HG03066 (cell line): ENCODE measurements at regions not wholly inside any gene's neighbourhood (a gene's known extent, or its start where the extent isn't known, plus 50 kb on each side); places are given as distances from the start of the nearest gene placed in this dataset.
"Not testable (repeated sequence)": the region's sequence is repeated elsewhere in the genome, so short reads cannot be mapped to it uniquely, and the experiment has no call there.

Source experiments
- ATAC-seq: cut with Tn5 transposase; IDR thresholded peaks from one replicate; pipeline ENCODE4 v1.9.1; 2021; ENCODE audit warnings: low read depth; ENCODE audit not compliant: unreplicated experiment

DNA sequence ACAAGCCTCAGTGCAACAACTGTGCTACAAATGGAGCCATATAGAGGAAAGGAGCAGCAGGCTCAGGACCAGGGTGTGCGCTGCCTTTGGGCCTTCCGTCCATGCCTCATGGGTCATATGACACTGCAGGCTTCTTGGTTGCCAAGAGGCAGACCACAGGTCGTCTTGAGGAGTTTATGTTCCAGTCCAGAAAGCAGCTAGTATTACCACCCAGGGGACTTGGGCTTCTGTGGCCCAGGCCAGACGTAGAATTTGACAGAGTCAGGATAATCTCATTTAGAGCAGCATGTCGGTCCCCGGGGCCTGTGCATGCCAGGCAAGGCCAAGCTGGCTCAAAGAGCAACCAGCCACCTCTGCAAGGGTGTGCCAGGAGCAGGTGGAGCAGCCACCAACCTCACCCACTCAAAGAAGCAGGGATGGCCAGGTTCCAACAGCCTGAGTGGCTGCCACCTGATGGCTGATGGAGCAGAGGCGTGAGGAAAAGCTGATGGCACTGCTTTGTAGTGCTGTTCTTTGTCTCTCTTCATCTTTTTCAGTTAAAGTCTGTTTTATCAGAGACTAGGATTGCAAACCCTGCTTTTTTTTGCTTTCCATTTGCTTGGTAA is 109.1 kb downstream of the CCDC74A start:
- not testable (repeated sequence) for ATAC-seq

DNA sequence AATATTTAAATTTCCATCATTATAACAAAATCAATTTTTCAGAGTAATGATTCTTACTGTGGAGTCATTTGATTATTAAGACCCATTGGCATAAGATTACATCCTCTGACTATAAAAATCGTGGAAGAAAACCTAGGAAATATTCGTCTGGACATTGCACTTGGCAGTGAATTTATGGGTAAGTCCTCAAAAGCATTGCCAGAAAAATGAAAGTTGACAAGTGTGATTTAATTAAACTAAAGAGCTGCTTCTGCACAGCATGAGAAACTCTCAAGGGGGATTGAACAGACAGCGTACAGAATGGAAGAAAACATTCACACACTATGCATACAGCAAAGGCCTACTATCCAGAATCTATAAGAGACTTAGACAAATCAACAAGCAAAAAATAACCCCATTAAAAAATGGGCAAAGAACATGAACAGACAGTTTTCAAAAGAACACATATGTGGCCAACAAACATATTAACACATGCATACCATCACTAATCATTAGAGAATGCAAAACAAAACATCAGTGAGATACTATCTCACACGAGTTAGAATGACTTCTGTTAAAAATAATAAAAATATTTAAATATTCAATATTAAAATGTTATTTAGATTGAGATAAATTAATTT is 111.4 kb downstream of the CCDC74A start:
- ATAC-seq = not testable (repeated sequence)

- ATAC-seq = no peak
These were observed 113.9 kb downstream of the CCDC74A start for GRCh38 chr2:131641414-131642206.

GRCh38 chr2:131643180-131643579 is 115.5 kb downstream of the CCDC74A start:
- not testable (repeated sequence) for ATAC-seq

DNA sequence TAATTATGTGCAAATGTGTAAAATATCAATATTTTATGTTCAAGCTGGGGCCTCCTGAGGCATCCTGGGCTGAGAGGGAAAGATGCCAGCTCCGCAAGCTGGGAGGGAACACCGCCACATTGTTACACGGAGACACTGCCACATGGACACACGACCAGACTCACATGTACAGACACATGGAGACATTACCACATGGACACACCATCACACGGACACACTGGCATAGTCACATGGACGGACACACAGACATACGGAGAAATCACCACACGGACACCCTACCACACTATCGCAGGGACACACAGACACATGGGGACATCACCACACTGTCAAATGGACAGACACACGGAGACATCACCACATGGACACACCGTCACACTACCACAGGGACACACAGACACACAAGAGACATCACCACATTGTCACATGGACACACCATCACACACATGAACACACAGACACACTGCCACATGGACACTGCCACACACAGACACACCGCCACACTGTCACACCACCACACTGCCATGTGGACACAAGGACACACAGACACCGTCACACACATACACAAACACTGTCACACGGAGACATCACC is 117.6 kb downstream of the CCDC74A start:
- ATAC-seq = no peak

GRCh38 chr2:131646220-131646619 is 118.5 kb downstream of the CCDC74A start:
- ATAC-seq = not testable (repeated sequence)

DNA sequence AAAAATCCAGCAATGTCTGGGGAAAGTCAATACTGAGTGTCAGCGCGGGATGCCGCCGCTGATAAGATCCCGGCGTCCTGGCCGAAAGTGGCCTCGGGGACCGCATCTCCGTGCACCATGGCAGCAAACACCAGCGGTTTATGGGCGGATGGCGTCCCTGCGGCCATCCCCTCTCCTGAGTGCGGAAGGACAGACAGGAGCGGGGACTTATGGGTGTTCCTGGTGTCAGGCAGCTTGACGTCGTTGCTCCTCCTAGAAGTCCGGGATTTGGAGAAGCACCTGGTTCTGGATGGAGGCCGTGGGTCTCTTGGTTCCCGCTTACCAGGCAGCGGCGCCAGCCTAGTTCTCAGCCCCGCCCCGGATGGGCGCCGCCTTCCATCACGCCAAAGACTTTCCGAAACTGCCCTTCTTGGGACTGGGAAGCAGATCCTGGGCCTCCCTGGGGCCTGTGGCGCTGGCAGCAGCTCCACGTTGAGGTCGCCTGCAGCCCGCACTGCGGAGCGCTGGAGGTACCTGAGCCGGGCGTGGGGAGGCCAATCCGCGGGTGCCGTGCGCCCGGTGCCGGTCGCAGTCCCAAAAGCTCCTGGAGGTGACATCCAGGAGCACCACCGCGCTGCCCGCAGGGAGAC is 119.1 kb downstream of the CCDC74A start:
- no peak for ATAC-seq

DNA sequence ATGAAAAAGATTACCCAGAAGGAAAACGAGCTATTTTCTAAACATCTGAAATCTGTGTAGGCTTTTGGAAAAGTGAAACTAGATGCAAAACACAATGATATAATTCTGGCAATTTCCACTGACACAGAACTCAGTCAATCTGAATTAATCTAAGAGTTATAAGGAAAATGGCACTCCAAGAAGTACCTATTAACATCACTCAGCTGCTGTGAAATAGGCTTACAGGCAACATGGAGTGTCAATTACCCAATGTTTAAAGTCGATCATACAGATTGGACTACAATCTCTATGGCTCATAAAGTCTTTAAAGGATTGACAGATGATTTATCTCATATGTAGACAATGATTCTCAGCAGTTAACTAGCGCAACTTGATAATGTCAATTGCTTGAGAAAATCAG is 120.9 kb downstream of the CCDC74A start:
- not testable (repeated sequence) for ATAC-seq

- ATAC-seq = not testable (repeated sequence)
These were observed 124.6 kb downstream of the CCDC74A start for GRCh38 chr2:131652246-131652645.

GRCh38 chr2:131654107-131654506 is 126.4 kb downstream of the CCDC74A start:
- not testable (repeated sequence) for ATAC-seq

DNA sequence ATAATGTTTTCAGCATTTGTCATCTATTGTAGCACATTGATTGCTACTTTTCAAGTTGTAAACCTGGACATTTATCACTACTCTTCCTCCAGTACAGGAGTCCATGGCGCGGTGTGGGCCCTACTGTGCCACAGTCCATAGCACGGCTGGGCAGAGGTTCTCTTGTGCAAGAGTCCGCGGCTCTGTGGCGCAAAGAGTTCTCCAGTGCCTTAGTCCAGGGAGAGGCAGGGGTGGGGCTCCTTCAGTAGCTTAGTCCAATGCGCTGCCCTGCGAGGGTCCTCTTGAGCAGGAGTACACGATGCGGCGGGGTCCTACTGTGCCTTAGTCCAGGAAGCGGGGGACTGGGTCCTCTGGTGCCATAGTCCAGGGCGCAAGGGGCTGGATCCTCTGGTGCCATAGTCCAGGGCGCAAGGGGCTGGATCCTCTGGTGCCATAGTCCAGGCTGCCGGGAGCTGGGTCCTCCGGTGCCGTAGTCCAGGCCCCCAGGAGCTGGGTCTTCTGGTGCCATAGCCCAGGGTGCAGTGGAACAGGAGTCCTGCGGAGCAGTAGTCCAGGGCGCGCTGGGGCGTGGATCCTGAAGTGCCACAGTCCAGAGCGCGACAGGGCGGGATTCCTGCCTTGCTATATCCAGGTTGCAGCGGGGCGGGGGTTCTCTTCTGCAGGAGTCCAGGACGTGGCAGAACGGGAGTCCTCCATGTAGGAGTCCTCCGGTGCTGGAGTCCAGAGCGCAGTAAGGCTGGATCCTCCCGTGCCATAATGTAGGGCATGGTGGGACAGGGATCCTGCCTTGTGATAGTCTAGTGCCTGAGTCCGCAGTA is 129.3 kb downstream of the CCDC74A start:
- ATAC-seq = no peak

GRCh38 chr2:131657895-131658768 is 130.4 kb downstream of the CCDC74A start:
- ATAC-seq = no peak

- ATAC-seq = no peak
These were observed 131.1 kb downstream of the CCDC74A start for GRCh38 chr2:131658769-131659131.

DNA sequence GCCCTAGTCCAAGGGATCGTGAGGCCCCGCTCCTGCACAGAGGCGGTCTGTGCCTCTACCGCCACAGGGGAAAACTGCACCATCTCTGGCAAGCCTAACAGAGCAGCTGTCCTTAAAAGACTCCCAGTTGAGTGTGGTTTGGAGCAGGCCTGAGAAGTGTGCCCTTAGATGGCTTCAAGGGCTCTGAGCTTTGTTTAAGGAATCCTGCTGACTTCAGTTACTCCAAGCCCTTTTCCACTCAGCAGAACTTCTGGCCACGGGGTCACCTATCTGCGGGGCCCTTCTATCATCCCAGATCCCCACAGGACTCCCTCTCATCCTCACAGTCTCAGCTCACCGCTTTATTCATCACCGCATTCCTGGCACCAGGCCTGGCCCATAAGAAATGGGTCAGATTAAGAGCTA is 131.5 kb downstream of the CCDC74A start:
- no peak for ATAC-seq

DNA sequence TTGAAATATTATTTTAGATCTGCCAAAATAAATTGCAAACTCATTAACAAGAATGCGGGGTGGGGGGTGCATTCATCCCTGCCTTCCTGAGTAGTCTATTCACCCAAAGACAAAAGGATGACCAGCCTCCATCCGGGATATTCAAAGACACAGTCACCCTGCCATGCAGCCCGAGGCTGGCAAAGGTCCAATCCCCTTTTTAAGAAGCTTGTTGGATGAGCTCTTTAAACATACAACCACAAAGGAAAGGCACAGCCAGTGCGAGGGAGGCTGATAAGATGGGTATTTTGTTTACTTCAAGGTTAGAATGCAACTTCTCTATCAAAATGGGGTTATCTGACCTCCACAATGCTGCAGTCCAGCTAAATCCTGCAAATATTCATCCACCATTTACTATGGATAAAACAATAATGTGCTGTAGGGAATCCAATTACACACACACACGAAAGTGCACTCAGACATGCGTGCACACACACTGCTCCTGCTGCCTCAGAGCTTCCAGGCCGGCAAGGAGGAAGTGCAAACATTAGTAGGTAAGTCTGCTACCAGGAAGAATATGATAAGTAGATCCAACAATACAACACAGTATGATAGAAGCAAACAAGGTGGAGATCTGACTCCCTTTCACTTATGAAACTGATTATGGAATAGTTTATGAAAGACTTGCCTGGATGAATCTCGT is 133.6 kb downstream of the CCDC74A start:
- ATAC-seq = not testable (repeated sequence)

GRCh38 chr2:131661884-131662535 is 134.3 kb downstream of the CCDC74A start:
- not testable (repeated sequence) for ATAC-seq

DNA sequence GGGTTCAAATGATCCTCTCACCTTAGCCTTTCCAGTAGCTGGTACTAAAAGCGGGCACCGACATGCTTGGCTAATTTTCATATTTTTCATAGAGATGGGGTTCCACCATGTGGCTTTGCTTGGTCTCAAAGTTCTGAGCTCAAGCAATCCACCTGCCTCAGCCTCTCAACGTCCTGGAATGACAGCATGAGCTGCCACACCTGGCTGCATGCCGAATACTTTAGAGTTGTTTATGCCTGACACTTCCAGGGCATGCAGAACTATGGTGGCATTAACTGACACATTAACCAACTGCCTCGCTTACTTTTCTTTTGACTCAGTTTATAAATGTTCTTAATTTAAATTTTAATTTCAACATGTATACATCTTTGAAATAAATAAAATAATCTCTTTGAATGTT is 135.8 kb downstream of the CCDC74A start:
- not testable (repeated sequence) for ATAC-seq

DNA sequence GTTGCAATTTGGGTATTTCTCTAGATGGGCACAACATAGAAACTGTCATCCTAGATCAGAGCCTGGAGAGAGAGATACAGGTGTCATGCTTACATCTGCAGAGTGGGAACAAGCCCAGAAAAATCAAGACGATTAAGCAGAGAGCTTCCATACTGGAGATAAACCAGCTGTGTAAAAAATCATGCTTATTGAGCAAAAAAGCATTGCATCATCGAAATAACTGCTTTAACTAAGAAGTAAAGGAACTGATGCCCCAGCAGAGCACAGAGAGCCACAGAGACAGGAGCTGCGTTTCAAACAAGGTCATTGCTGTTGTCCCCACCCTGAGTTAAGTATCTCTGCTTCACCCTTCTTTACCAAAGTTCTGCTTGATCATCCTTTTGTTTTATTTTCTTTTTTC is 138.0 kb downstream of the CCDC74A start:
- ATAC-seq = not testable (repeated sequence)
